ENCODE measurements at regions not wholly inside any gene's neighbourhood (a gene's known extent, or its start where the extent isn't known, plus 50 kb on each side); places are given as distances from the start of the nearest gene placed in this dataset.
"Not testable (repeated sequence)": the region's sequence is repeated elsewhere in the genome, so short reads cannot be mapped to it uniquely, and the experiment has no call there.

DNA sequence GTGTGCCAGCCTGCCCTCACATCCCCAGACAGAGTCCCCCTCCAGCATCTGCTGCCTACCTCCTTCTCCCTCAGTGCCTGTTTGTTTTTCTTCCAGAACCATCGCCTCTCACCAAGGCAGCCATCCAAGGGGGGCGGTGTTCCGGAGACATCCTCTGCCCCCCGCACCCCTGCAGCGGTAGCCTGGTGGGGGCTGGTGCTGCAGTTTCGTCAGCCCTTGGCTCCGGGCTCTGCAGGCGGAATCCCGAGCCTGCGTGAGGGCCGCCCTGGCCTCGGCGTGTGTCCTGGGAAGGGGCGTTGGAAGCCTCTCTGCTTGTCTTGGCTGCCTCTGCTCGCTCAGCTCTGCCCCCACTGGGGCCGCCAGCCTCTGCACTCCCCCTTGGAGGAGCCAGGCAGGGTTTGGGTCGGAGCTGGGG, 126.0 kb upstream of the CIBAR2 start:
- no peak for DNase-seq (ENCODE audit: low read depth in 2 of 2, low spot score in 1 of 2)

DNA sequence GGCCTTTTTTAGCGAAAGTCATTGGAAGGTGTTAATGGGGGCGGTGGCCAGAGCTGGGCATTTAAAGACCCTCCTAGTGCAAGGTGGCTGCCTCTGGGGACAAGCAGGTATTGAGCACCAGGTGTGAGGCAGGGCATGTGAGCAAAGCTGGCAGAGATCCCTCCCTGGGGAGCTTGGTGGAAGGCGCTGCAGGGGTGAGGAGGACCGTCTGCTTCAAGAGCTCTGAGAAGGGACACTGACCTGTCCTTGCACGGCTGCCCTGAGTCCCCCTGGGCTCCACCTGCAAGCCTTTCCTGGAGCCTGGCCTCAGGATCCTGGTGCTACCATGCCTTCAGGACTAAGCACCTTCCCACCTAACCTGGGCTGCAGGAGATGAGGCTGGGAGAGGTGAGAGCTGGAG, 127.0 kb upstream of the CIBAR2 start:
- DNase-seq (ENCODE audit: low read depth in 2 of 2, low spot score in 1 of 2): no peak

DNA sequence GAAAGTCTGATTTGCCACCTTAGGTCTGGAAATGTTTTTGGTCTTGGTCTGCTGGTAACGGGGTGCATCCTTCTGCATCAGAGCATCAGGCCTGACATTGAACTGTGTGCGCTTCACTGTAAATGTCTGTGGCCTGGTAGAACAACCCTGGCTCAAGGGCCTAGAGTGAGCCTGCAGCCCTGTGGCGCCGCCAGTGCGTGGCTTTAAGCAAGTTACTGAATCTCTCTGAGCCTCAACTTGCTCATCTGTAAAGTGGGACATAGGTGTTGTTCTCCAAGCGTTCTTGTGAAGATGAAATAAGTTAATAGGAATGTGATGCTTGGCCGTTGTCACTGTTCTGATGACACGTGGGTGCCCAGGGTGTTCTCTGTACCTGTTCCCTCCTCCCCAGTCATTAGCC, 127.6 kb upstream of the CIBAR2 start:
- DNase-seq (ENCODE audit: low read depth in 2 of 2, low spot score in 1 of 2): no peak

DNA sequence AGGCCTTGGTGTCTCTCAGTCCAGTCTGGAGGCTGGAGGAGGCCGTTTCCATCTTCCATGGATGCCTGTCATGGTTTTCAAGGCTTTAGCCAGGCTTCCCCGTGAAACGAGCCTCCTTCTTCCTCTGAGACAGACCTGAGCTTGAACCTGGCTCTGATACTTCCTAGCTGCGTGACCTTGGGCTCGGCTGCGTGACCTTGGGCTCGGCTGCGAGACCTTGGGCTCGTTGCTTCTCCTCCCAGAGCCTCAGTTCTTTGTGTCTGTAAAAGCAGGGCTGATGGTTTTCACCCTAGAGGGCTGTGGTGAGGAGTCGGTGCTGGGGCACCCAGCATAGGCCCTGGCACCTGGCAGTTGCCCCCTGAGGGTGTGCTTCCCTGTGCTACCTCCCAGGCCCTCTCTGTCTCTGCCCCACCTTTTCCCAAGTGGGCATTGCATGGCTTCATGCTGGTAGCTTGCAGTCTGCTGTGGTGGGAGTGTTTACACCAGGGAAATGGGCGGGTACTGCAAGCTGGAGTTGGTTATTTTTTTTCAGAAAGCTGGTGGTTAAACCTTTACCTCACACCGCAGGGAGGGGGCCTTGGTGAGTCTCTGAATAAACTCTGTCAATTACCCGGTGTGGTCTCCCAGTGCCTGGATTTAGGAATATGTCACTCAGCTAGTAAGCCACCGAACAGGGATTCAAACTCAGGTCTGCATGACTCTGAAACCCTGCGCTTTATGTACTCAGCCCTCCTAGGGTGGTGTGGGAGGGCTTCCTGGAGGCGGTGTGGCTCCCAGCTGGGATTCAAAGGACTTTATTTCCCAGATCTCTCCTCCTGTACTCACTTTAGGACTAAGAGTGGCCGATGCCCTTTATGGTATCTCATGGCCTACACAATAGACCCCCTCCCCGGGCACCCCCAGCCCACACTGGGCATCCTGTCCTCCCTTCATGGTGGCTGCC, 129.0 kb upstream of the CIBAR2 start:
- DNase-seq (ENCODE audit: low read depth in 2 of 2, low spot score in 1 of 2): no peak

DNA sequence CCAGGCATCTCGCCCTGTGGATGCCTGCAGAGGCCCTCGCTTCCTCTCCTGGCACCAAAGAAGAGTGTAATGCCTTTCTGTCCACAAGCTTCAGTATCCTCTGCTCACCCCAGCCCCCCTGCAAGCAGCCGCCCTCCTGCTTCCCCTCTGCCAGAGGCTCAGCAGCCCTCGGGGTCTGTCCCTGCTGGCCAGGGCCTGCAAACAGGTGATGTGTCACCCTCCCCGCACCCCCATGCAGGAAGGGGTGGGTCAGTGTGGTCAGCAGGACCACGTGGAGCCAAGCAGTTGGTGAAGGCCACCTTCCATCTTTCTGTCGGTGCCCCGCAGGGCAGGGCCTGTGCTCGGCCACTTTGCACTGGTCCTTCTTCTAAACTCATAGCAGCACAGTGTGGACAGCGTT, 129.9 kb upstream of the CIBAR2 start:
- DNase-seq (ENCODE audit: low read depth in 2 of 2, low spot score in 1 of 2): no peak

DNA sequence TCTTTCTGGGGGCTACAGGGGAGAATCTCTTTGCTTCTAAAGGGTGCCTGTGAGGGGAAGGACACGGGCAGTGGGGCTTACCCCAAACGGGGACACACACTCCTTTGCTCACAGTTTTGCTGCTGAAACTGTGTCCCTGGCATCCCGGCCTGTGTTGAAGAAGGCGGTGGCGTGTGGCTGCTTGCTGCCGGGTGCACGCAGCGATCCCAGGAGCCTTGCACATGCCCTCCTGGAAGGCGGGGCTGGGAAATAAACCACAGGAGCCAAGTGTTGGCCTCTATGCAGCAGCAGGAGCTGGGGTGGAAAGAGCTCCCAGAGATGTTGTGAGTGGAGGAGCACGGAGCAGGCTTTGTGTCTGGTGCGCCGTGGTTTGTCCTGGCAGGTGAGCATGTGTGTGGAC, 131.0 kb upstream of the CIBAR2 start:
- DNase-seq (ENCODE audit: low read depth in 2 of 2, low spot score in 1 of 2): no peak

DNA sequence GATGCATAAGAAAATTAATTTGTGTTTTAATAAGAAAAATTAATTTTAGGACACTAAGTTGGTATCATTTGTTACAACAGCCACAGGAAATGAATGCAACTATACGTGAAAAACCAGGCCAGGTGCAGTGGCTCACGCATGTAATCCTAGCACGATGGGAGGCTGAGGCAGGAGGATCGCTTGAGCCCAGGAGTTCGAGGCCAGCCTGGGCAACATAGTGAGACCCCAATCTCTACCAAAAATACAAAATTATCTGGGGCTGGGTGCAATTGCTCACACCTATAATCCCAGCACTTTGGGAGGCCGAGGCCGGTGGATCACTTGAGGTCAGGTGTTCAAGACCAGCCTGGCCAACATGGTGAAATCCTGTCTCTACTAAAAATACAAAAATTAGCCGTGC, 132.2 kb upstream of the CIBAR2 start:
- not testable (repeated sequence) for DNase-seq (ENCODE audit: low read depth in 2 of 2, low spot score in 1 of 2)

DNA sequence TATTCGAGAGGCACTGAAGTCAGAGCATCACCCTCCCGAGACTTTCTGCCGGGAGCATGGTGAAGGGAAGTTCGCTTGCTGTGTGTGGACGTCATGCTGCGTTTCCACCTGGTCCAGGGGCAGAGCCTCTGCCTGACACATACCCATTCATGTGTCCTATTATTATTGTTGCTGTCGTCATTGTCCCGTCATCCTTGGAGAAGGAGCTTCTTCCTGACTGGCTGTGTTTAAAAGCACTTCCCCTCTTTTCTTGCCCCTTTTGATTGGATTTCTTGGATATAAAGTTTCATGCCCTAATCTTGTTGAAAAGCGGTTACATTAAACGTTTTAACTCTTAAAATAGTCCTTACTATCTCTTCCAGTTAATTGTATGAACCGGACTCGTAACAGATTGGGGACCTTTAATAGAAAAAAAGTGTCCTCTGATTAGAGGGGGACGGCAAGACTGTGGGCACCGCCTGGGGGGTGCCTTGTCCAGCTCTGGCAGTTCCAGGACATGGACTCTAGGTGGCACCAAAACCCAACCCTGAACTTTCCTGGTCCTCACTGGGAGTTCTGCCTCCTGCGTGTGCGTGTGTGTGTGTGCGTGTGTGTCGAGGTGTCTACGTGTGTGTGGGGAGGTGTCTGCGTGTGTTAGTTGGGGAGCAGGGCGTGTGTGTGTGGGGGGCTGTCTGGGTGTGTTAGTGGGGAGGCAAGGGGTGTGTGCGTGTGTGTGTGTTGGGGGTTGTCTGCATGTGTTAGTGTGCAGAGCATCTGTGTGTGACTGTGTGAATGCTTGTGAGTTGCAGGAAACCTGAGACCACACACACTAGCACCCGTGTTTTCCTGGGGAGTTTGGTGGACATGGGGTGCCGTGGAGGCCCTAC, 133.3 kb upstream of the CIBAR2 start:
- DNase-seq (ENCODE audit: low read depth in 2 of 2, low spot score in 1 of 2): peak in 1 of 2 donors; percentile 25

DNA sequence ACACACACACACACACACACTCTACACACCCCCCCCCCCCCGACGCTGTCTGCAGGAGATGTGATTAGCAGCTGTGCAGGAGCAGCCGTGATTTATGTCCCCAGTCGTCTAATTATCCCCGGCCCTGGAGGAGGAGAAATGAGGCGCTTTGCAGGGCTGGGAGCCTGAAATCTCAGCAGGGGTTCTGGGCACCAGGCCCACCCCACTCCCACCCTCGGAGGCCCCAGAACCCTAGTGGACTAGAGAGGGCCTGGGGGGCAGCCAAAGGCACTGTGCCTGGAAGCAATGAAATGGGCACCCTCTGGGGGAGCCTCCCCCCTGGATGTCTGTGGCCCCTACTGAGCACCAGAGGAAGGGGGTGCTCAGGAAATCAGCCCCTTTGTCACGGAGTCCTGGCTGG, 134.2 kb upstream of the CIBAR2 start:
- DNase-seq (ENCODE audit: low read depth in 2 of 2, low spot score in 1 of 2): no peak

DNA sequence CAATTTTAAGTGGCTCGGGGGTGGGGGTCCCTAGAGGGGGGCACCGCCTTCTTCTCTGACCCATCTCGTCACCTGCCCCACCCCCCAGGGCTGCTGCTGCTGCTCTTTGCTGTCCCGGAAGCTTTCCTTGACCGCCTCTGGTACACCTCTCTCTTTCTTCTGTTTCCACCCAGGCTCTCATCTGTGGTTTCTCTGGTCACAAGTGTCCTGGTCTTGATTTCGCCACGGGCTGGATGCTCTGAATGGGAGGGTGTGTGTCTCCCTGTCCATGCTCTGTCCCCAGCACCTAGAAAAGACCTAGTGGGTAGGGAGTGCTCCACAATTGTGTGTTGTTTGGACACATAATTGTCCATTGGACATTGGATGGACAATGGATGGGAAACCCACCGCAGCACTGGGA, 134.7 kb upstream of the CIBAR2 start:
- DNase-seq (ENCODE audit: low read depth in 2 of 2, low spot score in 1 of 2): no peak

DNA sequence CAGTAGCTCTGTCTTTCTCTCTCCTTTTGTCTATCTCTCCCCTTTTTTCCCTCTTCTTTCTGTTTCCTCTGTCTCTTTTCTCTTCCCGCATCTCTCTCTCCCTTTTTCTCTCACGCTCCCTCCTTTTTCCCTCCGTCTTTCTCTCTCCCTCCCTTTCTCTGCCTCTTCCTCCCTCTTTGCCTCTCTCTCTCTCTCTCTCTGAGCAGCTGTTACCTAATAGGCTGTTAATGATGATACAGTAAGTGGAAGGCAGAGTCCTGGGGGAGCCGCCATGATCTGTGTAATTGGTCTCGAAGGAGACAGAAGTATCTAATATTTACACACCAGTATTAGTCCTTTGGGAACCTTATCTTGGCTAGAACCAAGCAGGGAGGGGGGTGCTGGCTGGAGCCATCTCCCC, 136.1 kb upstream of the CIBAR2 start:
- DNase-seq (ENCODE audit: low read depth in 2 of 2, low spot score in 1 of 2): no peak

DNA sequence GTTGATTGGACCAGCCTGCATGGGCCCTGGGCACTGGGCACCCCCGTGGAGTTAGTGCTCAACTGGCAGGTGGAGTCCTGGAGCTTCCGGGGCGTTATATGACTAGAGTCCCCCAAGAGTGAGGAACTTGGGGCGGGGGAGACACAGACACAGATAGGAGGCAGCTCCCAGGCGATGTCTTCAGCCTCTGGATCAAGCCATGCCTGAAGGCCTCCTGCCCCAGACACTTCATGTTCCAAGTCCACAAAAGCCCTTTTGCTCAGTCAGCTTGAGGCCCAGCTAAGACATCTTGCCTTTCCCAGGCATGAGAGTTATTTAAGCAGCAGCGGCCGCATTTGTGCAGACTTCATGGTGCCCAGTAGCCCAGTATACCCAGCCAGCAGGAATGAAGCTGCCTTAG, 136.6 kb upstream of the CIBAR2 start:
- DNase-seq (ENCODE audit: low read depth in 2 of 2, low spot score in 1 of 2): no peak

DNA sequence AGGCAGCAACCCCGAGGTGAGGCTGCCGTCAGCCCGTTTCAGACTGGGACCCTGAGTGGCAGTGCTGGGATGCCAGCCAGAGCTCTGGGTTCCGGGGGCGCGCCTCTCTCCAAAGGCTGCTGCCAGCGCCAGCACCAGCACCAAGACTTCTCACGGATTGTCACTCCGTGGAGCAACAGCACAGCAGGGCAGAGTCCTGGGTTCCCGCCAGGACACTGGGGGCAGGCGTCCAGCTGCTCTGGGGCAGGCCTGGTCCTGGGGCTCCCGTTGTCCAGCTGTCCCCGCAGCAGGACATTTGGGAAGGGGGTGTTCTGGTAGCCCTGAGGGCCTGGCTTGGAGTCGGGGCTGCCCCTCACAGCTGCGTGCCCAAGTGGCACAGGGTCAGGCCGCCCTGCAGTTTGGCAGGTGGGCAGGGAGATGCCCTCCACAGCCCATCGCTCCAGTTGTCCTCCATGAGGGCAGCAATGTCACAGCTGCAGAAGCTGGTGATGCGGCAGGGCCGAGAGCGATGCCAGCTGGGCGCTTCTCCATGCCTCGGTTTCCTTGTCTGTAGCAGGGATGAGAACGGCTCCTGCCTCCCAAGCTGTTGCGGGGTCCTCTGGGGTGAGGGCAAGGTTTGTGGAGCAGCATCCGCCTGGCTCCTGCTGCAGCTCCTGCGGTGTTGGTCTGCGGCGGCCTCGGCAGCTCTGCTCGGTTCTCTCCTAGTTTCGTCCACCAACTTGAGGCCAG, 137.3 kb upstream of the CIBAR2 start:
- no peak for DNase-seq (ENCODE audit: low read depth in 2 of 2, low spot score in 1 of 2)

DNA sequence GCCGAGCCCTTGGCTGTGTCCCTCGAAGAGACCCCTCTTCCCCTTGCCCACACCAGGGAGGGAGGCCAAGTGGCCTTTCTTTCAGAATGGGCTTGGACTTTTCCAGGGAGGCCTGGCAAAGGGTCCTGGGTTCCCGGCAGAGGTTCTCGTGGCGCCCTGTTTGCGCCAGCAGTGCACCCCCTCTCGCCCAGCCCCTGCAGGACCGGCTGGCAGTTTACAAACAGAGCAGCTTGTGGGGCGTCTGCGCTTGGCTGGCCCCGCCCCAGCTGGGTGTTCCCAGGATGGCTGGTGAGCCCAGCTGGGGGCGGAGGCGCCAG, 137.8 kb upstream of the CIBAR2 start:
- DNase-seq (ENCODE audit: low read depth in 2 of 2, low spot score in 1 of 2): no peak

DNA sequence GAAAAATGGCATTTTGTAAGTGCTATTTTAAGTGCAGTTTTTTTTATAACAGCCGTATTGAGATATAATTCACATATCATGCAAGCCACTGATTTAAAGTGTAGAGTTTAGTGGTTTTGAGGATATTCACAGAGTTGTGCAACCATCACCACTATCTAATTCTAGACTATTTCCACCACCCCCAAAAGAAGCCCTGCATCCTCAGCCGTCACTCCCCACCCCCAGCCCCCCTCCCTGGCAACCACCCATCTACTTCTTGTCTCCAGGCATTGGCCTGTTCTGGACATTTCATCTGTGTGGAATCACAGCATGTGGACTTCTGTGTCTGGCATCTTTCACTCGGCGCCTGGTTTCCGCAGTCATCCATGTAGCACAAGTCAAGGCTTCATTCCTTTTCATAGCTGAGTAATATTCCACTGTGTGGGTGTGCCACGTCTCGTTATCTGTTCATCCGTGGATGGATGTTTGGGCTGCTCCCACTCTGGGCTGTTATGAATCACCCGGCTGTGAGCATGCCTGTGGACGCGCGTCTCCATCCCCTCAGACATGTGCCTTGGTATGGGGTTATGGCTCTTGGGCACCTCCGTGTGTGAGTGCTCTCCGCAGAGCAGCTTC, 138.4 kb upstream of the CIBAR2 start:
- no peak for DNase-seq (ENCODE audit: low read depth in 2 of 2, low spot score in 1 of 2)

DNA sequence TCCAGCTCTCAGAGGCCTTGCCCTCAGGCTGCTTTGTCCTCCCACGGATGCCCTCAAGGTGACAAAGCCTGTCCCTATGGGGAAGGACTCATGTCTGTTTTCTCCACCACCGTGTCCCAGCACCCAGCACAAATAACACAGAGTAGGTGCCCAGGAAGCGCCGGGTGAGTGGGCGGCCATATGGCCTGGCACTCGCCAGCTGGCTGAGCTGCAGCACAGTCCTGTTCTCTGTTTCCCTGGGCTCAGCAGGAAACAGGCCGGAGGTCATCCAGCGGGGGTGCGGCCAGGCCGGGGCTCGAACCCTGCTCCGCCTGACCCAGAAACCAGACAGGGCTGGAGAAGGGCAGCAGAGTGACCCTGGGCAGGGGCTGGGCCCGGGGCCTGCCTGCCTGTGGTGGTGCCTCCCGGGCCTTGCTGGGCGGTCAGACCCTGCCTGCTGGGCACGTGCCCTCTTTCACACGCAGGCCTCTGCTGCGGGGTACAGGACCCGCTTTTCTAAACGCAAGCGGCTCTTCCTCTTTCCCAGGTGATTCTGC, 139.0 kb upstream of the CIBAR2 start:
- DNase-seq (ENCODE audit: low read depth in 2 of 2, low spot score in 1 of 2): no peak

DNA sequence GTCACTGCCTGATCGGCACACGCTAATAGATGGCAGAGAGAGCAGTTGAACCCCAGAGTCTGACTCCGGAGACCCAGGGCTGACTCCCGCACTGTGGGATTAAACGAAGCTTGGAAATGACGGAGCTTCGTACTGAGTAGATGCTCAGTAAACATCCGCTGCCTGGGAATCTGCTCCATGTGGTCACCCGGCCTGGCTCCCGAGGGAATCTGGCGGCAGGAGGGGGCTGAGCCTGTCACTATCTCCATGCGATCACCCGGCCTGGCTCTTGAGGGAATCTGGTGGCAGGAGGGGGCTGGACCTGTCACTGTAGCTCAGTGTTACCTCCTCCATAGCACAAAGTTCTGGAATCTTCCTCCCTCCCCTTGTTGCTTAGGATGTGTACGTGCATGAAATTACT, 139.7 kb upstream of the CIBAR2 start:
- DNase-seq (ENCODE audit: low read depth in 2 of 2, low spot score in 1 of 2): no peak

DNA sequence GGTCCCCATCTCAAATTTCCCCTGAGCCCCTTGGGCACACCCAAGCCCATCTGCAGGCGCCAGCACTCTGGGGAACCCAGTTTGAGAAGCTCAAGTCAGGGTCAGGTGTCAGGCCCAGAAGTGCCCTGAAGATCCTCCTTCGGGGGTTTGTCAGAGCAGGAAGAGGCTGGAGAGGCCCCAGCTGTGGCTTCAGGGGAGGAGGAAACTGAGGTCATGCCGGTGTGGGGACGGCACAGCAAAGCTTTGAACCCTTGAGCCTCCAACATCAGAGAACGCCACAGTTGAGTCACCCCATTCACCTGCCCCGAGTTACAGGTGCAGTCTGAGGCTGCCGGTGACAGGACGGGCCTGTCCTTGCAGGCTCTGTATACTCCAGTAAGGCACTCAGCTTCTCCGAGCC, 140.2 kb upstream of the CIBAR2 start:
- DNase-seq (ENCODE audit: low read depth in 2 of 2, low spot score in 1 of 2): no peak

DNA sequence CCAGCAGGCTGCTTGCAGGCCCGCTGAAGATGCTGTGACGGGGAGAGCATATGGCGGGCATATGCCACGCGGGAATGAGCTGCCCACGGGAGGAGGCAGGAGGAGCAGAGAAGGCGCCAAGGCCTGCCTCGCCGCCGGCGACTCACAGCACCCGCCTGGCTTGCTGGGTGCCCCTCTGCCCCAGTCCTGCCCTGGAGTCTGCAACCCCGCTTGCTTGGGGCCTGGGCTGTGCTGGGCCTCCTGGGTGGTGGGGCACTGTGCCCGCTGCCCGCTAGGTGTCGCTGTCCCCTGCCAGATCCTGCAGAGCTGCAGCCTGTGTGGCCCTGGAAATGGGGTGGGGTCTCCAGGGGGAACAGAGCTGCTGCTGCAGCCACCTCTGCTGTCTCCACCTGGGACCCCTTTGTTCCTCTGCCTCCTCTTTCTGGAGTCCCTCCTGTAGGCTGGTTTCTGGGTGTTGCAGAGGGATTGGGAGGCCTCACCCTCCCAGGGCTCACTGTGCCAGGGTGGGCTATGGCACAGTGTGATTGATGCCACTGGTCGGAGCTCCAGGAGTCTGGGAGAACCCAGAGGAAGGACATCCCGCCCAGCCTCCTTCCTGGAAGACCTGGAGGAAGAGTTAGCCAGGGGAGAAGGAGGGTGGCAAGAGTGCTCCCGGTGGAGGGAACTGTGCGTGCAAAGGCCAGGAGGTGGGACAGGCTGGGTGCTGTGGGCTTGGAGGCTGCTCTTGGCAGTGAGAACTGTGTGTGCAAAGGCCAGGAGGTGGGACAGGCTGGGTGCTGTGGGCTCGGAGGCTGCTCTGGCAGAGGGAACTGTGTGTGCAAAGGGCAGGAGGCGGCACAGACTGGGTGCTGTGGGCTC, 141.0 kb upstream of the CIBAR2 start:
- DNase-seq (ENCODE audit: low read depth in 2 of 2, low spot score in 1 of 2): peak; percentile 4 to 19

DNA sequence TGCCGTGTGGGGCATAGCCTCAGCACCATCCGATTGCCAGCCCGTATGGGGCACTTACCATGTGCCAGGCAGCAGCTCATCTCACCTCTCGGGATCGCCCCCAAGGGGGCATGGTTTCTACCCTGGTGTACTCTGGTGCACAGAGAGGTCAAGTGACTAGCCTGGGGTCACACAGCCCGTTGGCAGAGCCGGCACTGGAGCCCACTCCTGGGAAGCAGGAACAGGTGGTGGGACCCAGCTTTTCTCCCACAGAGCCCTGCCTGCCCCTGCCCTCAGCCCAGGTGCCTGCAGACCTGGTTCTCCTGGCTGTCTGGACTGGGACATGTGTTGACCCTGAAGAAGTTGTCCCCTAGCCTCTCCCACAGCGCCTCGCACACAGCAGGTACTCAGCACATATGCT, 141.8 kb upstream of the CIBAR2 start:
- no peak for DNase-seq (ENCODE audit: low read depth in 2 of 2, low spot score in 1 of 2)
